Panc1 (cell line): ENCODE measurements at regions not wholly inside any gene's neighbourhood (a gene's known extent, or its start where the extent isn't known, plus 50 kb on each side); places are given as distances from the start of the nearest gene placed in this dataset.

Source experiments
- ATAC-seq: fragments of 200-7000 bp; cut with Tn5 transposase; 2 replicates; pipeline ENCODE4 v1.9.1; 2020; ENCODE audit warnings: mild to moderate bottlenecking, moderate library complexity
- BruUV-seq: library from RNA; stranded (reverse); fragments of 400-500 nt; replicated peaks from 2 replicates; lab custom pipeline; 2021; lab: Mats Ljungman, UMichigan
- CTCF ChIA-PET: fragments of 300-600 bp; sonication (Branson Sonifier 250); formaldehyde crosslinking; loops from one replicate; lab custom pipeline; 2022; ENCODE audit warnings: antibody characterized with exemption; lab: Charles Lee
- POLR2A ChIA-PET: fragments of 300-600 bp; sonication (Branson Sonifier 250); formaldehyde crosslinking; loops from one replicate; lab custom pipeline; 2022; ENCODE audit warnings: antibody characterized with exemption; lab: Charles Lee
- DNase-seq: peaks from one replicate; pipeline ENCODE4 v3.0.0-alpha.2; 2010; ENCODE audit warnings: low read depth, low spot score
- H3K27ac ChIP-seq: 2 replicates; pipeline ENCODE4 v1.5.1; 2011; ENCODE audit warnings: mild to moderate bottlenecking, low read length, inconsistent platforms
- H3K27me3 ChIP-seq: fragments of 200-500 bp; sonication (Bioruptor generic); 2 replicates; pipeline ENCODE4 v1.6.0; 2014; ENCODE audit warnings: low read length, inconsistent platforms; ENCODE audit not compliant: control insufficient read depth, insufficient read depth
- H3K36me3 ChIP-seq: fragments of 200-500 bp; sonication (Bioruptor generic); 2 replicates; pipeline ENCODE4 v1.5.1; 2014; ENCODE audit warnings: inconsistent platforms, mild to moderate bottlenecking, low read length, moderate library complexity; ENCODE audit not compliant: control insufficient read depth, insufficient read depth
- H3K4me1 ChIP-seq: 2 replicates; pipeline ENCODE4 v1.5.1; 2011; ENCODE audit warnings: inconsistent platforms, mild to moderate bottlenecking, low read length, moderate library complexity; ENCODE audit not compliant: control insufficient read depth, insufficient read depth
- H3K4me3 ChIP-seq, 2 experiments: 2 replicates each; pipeline ENCODE4 v1.5.1; 2011 to 2012; ENCODE audit warnings: low read depth in 2 of 2, low read length in 2 of 2, mild to moderate bottlenecking in 2 of 2, inconsistent platforms in 1 of 2, moderate library complexity in 1 of 2
- H3K9me3 ChIP-seq: fragments of 200-500 bp; sonication (Bioruptor generic); 2 replicates; pipeline ENCODE4 v1.5.1; 2014; ENCODE audit warnings: low read depth, mild to moderate bottlenecking, inconsistent platforms, low read length, moderate library complexity; ENCODE audit not compliant: control insufficient read depth, insufficient read depth
- CTCF ChIP-seq: fragments of 450-650 bp; IDR thresholded peaks from 2 replicates; pipeline ENCODE4 v1.5.1; 2017; ENCODE audit warnings: mild to moderate bottlenecking
- POLR2AphosphoS5 ChIP-seq: IDR thresholded peaks from 2 replicates; pipeline ENCODE4 v1.6.1; 2012; ENCODE audit warnings: mild to moderate bottlenecking, low read depth, low read length, moderate library complexity
- REST ChIP-seq, 2 experiments: IDR thresholded peaks; 2 replicates each; pipeline ENCODE4 v1.6.1; 2011 to 2012; ENCODE audit warnings: low read depth in 2 of 2, control low read depth in 1 of 2, low read length in 1 of 2, mild to moderate bottlenecking in 1 of 2, moderate library complexity in 1 of 2; ENCODE audit not compliant: insufficient read depth in 1 of 2
- SIN3A ChIP-seq: IDR thresholded peaks from 2 replicates; pipeline ENCODE4 v1.6.1; 2012; ENCODE audit warnings: low read depth, mild to moderate bottlenecking, low read length, moderate library complexity, borderline replicate concordance; ENCODE audit not compliant: insufficient read depth
- TCF7L2 ChIP-seq: IDR thresholded peaks from 2 replicates; pipeline ENCODE4 v1.6.1; 2011; ENCODE audit warnings: mild to moderate bottlenecking, low read depth, low read length, inconsistent platforms
- in situ Hi-C: cut with HindIII; loops from 2 replicates; pipeline ENCODE4 v1.10.0; 2016; ENCODE audit warnings: low sequenced_read_pairs, low pct_unique_long_range_greater_than_20kb
- intact Hi-C: fragments of 100-400 bp; cut with micrococcal nuclease; formaldehyde crosslinking; loops from one replicate; pipeline ENCODE4 v1.10.0; 2022; ENCODE audit not compliant: unreplicated experiment

GRCh38 chr14:97328743-97329142 lies 531.6 kb downstream of the VRK1 start:
- Histone ChIP-seq H3K27ac (no peak overlapping the region), H3K36me3 (no peaks in the 10 kb centered on the region), H3K4me3 (no peak overlapping the region), H3K9me3 (no peaks in the 10 kb centered on the region), H3K4me1 (no peaks in the 10 kb centered on the region), H3K27me3 (no peaks in the 10 kb centered on the region)
- BruUV-seq, result no TSS peak
- ChIA-PET POLR2A (no interaction called here), CTCF (no interaction called here)
- DNase-seq (no peak), ATAC-seq (no peak)
- intact Hi-C loops (no loop called here), in situ Hi-C loops (no loop called here)
- no peak for TF ChIP-seq CTCF
- TF ChIP-seq TCF7L2, result no peak
- no peak for TF ChIP-seq SIN3A
- TF ChIP-seq REST (IDR thresholded peaks at IDR 0.05; ENCODE audit: insufficient read depth in 1 of 2, low read depth in 2 of 2, low read length in 1 of 2), result no peak
- no peak for TF ChIP-seq POLR2AphosphoS5

GRCh38 chr14:97329701-97330100 lies 532.5 kb downstream of the VRK1 start:
- no TSS peak for BruUV-seq
- ATAC-seq, result no peak
- Histone ChIP-seq H3K27ac (no peak overlapping the region), H3K36me3 (no peaks in the 10 kb centered on the region), H3K27me3 (no peaks in the 10 kb centered on the region), H3K4me1 (no peaks in the 10 kb centered on the region), H3K9me3 (no peaks in the 10 kb centered on the region), H3K4me3 (no peak overlapping the region)
- TF ChIP-seq SIN3A (no peak), CTCF (no peak), POLR2AphosphoS5 (no peak), TCF7L2 (no peak), REST (IDR thresholded peaks at IDR 0.05; ENCODE audit: insufficient read depth in 1 of 2, low read depth in 2 of 2, low read length in 1 of 2) (no peak)
- no peak for DNase-seq
- intact Hi-C loops (no loop called here), in situ Hi-C loops (no loop called here)
- POLR2A ChIA-PET, result no interaction called here
- CTCF ChIA-PET, result no interaction called here
